GM18858 (cell line): ENCODE measurements at regions not wholly inside any gene's neighbourhood (a gene's known extent, or its start where the extent isn't known, plus 50 kb on each side); places are given as distances from the start of the nearest gene placed in this dataset.

Experiments
- ATAC-seq: cut with Tn5 transposase; IDR thresholded peaks from one replicate; pipeline ENCODE4 v1.9.1; 2021; ENCODE audit not compliant: unreplicated experiment

DNA sequence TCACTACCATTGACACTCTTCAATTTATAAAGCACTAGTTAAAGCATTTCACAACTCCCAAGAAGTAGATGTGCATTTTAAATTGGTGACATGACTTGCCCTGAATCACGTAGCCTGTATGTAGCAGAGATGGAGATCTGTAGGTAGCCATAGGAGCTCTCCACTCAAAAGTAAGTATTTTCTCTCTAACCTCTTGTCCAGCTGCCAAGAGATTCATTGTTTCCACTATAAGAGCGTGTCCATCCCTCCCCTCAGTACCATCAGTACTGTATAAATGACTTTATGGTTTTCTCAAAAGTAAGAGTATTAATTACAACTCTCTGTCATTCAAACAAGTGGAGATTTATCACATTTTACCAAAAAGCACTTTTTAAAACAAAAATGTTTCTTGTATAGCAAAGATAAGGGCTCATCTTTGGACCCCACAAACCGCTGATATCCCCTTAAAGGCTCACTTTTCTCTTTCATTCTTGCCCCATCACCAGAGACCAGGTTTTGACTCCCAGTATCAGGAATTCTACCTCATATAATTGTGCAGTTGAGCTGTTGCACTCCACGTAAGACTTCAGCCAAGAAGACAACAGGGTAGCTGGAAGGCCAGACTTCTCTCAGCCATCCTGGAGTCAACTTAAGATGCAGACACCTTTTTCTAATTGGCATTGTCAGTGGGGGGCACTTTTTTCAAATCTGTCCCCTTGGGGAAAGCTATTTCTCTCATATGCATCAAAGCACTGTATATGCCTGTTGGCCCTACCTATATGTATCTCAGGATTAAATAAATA is 78.0 kb upstream of the GALNT5 start:
- no peak for ATAC-seq

DNA sequence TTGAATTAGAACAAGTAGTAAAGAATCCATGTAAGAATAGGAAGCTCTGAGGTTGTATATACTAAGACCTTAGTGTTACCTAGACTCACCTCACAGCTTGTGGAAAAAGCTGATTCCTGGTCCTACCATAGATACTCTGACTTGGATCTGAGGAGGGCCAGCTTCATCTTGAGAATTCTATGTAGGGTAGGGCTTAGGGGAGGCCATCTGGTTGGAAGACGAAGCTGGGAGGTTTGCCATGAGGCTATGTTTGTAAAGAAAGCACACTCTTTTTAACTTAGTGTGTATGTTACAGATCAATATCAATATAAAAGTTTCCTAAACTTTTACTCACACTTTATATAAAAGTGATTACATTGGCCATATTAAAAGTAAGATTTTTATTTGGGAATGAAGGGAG is 77.1 kb upstream of the GALNT5 start:
- no peak for ATAC-seq

DNA sequence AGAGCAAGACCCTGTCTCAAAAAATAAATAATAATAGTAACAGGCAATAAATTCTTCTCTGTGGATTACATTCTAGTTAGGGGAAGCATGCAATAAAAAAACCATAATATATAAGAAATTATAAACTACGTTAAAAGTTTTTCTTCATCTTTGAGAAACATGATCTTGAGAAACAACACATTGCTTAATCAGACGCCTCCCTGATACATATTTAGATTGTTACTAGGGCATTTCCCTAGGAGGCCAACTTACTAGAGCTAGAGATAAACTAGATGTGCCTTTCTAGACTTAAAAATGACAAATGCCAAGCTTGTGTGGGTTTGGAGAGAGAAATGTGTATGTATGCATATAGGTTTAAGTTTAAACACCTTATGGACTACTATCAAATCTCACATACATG is 76.3 kb upstream of the GALNT5 start:
- ATAC-seq = no peak

DNA sequence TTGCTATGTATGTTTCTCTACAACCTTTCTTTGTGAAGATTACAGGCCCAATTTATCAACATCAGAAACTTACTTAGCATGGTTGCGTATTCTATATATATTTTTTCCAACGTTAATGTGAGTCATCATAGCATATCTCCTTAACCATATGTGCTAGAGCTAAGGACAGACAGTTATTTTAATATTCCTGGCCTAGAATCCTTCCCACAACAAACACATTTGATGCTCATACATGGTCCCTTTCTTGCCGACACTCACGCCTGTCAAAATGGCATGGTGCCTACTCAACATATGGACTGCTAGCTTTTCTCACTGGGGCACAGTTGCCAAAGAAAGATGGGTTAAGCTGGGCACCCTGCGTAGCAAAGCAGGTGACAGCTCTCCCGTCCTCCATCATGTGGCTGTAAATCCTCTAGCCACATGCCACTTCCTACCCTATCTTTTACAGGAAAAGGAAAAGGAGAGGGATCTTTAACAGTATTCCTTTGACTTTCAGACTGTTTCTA is 75.2 kb upstream of the GALNT5 start:
- no peak for ATAC-seq

DNA sequence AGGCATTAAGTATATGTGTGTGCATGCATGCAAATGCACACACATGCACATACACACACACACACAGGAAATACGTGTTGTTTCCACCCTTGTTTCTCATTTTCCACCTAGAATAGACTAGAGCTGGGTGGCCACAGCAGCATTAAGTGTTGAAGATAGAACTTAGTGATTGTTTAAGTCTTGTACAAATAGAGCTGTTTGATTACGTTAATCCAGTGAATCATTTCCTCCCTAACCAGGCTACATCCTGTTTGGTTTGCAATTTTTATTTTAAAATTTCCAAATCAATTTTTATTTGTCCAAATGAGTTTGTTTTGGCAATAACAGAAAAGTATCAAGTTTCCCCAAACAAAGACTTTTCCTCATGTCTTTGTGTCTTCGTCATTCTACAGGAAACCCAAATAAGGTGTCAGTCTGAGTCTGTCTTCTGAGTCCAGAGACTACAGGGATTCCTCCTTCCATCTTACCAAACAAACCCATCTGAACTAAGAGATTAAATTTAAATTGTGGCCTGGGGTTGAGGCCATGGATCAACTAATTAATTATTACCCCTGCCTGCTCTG is 74.6 kb upstream of the GALNT5 start:
- ATAC-seq = no peak

DNA sequence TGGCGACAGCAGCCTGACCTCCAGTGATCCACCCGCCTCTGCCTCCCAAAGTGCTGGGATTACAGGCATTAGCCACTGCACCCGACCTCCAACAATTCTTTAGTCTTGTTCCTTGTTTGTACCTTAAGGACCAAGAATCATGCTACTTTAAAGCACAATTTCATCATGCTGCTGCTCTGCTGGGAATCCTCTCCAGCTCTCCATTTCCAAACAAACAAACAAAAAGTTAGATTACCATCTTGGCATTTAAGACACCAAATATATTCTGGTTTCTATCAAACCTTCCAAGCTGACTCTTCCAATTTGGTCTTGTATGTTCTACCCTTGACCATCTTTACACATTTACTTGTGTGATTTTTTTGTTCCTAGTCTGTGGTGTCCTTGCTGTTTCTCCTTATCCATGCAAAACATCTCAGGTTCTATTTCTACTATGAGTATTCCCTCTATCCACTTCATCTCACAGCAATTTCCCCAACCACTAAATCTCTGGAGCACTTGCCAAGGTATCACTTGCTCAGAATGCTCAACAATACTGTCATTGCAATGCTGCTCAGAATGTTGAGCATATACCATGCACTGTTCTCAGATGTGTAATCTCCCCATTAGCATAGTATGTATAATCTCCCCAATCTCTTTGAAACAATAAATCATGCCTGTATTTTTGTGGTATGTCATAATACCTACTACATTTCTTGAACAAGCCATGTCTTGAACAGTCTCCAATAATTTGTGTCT is 73.2 kb upstream of the GALNT5 start:
- ATAC-seq = no peak

DNA sequence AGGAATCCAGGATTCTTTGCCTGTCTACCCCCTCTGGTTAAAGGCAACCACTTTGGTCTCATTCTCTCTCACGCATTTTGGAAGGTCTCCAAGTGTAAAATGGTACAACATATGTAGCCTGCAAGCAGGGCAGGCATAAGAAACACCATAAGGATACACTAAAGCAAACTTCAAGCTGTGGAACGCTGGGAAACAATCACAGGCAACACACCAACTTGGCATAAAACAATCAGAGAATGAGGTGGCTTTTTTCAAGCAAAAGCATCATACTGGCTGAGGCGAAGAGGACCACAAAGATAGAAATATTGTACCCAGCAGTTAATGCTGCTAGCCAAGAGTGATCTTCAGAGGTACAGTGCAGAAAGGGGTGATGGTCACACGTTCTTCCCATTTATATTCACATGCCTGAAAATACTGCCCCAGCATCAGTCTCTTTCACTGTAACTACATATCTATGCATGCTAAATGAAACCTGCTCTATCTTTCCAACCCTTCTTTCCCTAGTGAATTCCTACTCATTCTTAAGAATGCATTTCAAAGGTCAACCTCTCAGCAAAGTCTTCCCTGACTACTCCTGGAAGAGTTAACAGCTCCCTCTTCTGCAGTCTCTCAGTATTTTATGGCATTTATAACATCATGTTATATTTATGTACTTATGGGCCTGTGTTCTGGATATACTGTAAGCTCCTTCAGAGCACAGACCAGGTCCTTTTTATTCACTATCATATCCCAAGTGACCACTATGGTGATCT is 71.9 kb upstream of the GALNT5 start:
- ATAC-seq = no peak

DNA sequence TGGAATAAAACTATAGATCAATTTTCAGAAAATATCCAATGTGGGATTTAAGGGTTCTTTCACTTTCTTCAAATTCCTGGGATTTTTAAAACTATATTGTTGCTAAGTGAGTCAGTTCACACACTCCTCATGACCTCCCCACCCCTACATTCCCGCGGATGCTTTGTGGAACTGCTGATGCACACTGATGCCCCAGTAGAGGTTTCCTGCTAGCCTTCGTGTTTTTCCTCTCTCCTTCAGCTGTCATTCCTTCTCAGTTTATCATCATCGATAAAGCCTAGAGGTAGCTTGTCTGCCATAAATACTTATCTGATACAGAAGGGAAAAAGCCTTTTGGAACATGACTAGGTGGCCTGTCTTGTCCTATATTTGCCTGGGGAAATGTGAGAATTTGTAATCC is 67.4 kb upstream of the GALNT5 start:
- no peak for ATAC-seq

DNA sequence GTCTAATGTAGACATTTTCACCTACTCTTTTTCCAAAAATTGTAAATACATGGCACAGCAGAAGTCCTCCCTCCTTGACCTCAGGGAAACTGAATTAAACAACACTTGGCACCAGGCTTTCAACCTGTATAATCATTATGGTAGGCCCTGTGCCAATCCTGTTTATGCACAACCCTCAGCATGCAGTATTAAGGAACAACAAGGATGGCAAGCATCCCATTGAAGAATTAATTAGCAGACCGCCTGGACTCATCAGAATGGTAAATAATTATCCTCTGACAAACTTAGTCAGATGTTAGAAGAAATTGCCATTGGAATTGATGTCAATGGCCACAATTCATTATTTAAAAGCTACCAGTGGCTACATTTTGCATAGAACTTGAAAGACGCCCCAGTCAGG is 66.3 kb upstream of the GALNT5 start:
- ATAC-seq = no peak

DNA sequence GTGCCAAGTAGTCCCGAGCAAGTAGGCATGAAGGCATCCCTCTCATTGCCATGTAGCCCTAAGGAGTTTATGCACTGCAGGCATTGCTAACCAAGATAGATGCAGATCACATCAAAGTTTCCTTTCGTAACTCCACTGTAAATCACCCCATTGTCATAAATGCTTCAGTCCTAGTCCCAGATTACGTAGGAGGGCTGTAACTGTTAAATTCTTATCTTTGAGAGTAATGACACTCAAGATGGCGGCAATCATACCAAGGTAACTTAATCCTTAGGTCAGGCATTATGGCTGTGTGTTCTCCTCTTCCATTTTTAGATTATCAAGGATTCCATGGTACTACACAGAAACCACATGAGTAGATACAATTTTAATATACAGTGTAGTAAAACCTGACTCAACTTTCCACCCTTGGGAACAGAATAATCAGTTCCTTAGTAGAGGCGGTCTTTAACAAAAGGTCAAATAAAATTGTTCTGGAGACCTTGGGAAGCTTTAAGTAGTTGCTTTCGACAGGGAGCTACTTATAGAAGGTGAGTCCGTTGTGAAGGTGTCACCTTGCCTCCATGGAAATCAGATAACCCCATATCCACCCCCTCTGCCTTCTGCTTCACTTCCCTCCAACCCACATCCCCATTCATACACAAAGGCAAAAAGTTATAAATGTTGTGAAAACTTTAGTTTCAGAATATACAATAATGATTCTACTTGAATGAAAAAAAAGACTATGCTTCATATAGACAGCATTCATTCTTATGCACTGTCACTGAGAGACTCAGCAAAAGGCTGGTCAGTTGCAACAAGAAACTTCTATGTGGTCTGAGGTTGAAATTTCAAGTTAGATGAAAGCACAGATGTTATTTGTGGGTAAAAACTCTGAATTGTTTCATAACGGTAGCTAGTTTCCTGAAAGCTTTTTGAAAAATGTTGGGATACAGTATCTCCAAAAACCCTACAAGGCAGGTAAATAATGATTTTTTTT is 64.8 kb upstream of the GALNT5 start:
- peak; percentile 85 for ATAC-seq

DNA sequence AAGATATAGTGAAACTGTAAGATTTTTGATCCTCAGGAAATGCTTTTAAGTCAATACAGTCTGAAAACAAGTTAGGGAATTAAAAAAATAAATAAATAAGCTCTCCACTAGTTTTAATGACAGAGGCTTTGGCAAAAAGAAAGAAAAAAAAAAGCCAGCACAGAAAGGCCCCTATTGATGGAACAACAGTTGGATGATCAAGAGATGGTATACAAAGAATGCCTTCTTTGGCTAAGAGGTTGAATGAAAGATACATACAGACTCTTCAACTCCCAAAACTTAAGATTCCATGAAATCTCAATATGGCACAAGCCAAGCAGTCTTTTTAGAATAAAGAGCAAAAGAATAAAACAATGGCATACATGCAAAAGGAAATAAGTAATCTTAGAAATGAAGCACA is 64.0 kb upstream of the GALNT5 start:
- ATAC-seq = no peak

DNA sequence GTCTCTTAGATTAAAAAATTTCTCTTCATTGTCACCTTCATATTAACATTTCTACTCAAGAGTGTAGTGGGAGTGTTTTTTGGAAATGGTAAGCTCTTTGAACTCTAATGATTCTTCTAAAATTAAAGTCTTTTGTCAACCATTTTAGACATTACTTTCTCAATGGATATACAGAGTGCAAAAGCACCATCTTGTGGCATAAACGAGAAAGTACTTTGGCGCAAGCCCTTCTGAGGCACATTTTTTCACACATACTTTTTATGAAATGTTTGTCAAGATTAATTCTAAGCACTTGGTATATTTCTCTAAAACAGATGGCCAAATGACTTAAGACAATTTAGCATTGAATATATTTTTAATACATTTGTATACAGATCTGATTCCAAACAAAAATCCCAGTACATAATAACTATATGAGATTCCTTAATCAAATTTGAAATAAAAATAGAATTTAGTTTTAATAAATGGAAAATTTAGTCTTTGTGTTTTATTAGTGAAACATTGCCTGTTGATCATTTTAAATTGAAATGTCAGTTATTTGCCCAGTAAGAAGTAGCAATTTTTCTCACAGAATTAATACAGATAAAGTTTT is 63.3 kb upstream of the GALNT5 start:
- ATAC-seq = peak; percentile 60

DNA sequence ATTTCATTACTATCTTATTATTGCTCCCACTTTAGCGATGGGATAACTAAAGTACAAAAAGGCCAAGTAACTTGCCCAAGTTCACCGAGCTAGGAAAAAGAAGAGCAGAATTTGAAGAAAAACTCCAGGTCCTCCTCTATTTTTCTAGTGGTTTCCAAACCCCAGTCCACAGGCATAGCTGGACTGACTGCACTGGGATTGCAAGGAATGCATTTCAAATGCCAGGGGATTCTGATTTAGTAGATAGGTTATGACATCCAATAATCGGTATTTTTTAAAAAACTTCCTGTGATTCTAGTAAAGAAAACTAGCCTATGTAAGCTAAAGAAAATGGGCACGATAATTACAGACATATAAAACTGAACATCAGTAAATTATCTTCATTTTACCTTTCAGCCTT is 62.7 kb upstream of the GALNT5 start:
- ATAC-seq = no peak

DNA sequence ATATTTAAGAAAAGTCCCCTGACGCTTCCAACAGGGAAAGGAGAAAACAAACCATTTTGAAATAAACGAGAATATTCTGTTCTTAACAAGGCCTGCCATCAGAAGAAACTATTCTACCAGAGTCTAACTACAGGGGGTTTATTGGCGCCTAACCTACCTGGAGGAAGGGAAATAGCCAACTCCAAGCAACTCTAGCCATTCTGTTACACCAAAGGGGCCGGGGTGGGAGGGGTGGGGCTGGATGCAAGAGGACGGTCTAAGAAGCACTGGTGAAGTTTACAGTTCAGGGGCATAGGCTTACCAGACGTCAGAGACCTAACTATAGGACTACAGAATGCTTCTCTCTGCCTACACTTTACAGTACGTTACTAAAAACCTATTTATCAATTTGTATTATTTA is 60.5 kb upstream of the GALNT5 start:
- ATAC-seq = no peak

DNA sequence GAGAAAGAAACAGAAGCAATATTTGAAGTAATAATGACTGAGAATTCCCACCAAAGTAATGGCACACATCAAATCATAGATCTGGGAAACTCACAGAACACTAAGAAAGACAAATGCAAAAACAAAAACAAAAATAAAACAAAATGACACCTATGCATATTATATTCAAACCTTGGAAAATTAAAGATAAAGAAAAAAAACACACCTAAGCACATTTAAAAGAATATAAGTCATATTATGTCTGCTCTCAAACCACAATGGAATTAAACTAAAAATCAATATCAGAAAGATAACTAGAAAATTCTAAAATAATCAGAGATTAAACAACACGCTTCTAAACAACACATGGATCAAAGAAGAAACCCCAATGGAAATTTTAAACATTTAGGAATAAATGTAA is 59.7 kb upstream of the GALNT5 start:
- no peak for ATAC-seq

DNA sequence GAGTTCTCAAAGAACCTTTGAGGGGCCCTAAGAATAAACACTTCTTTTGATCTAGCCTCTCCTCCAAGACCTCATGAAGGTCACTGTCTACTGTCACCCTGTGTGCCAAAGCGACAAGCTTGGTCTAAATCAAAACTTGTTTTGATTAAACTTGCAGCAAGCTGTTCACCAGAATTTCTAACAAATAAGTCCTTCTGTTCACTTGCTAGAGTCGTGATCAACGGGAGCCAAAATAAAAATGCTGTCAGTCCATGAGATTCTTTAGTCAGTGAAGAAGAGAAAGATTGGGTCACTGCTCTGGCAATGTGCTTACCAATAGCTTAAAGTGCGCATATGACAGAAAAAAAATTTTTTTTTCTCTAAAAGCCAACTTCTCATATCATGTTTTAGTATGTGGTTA is 53.9 kb upstream of the GALNT5 start:
- ATAC-seq = no peak

DNA sequence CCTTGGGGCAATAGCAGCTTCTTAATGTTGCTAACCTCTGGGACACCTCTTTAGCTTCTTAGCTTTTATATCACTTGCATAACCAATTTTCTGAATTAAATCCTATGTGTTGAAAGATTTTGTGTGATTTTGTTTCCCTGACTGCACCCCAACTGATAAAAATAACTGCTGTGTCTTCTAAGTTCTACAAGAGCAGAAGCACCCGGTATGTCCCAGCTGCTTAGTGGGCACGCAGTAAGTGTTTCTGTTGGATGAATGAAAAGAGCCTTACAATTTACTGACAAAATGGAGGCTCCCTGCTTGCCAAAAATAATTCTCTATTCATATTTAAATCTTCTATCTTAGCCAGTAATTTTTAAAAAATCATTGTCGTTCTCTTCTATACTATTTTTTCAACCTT is 53.1 kb upstream of the GALNT5 start:
- no peak for ATAC-seq

DNA sequence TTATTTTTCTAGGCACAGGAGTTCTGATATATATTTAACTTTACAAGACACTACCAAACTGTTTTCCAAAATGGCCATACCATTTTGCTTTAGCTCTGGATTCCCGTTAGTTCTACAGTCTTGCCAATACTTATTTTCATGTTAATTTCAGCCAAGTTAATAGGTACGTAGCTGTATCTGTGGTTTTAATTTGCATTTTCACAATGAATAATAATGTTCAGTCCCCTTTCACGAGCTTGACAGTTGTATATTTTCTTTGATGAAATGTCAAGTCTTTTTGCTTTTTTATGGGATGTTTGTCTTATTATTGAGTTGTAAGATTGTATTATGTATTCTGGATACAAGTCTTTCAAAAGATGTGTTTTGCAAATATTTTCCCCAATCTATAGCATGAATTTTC is 50.6 kb upstream of the GALNT5 start:
- no peak for ATAC-seq
